Lung (tissue), 11 donors: ENCODE measurements at regions not wholly inside any gene's neighbourhood (a gene's known extent, or its start where the extent isn't known, plus 50 kb on each side); places are given as distances from the start of the nearest gene placed in this dataset.

Source experiments
- ATAC-seq: fragments of 200-7000 bp; cut with Tn5 transposase; one replicate; pipeline ENCODE4 v1.9.1; 2020; ENCODE audit warnings: moderate number of reproducible peaks; ENCODE audit not compliant: insufficient read depth, low FRiP score
- DNase-seq, 3 donors: peaks; one replicate each; pipeline ENCODE4 v3.0.0-alpha.2; 2013 to 2017
- H3K27ac ChIP-seq, 2 donors: one replicate each; pipeline ENCODE4 v1.5.1; 2013; ENCODE audit warnings: mild to moderate bottlenecking in 2 of 2, moderate library complexity in 2 of 2, control low read depth in 1 of 2, inconsistent platforms in 1 of 2, low read depth in 1 of 2, low read length in 1 of 2
- H3K27me3 ChIP-seq, 3 donors: one replicate each; pipeline ENCODE4 v1.5.1; 2013; ENCODE audit warnings: low read length in 2 of 3; ENCODE audit not compliant: control insufficient read depth in 3 of 3, insufficient read depth in 3 of 3
- H3K36me3 ChIP-seq, 4 donors: one replicate each; pipeline ENCODE4 v1.5.1; 2013; ENCODE audit warnings: low read length in 4 of 4, mild to moderate bottlenecking in 1 of 4, moderate library complexity in 1 of 4; ENCODE audit not compliant: control insufficient read depth in 4 of 4, insufficient read depth in 4 of 4
- H3K4me1 ChIP-seq, 5 donors: one replicate each; pipeline ENCODE4 v1.5.1; 2013; ENCODE audit warnings: low read length in 5 of 5, mild to moderate bottlenecking in 2 of 5, moderate library complexity in 1 of 5; ENCODE audit not compliant: control insufficient read depth in 5 of 5, insufficient read depth in 5 of 5
- H3K4me3 ChIP-seq: one replicate; pipeline ENCODE4 v1.5.1; 2013; ENCODE audit warnings: mild to moderate bottlenecking, control low read depth, moderate library complexity
- H3K9ac ChIP-seq, 2 donors: one replicate each; pipeline ENCODE4 v1.5.1; 2013; ENCODE audit warnings: low read length in 2 of 2, control low read depth in 1 of 2; ENCODE audit not compliant: insufficient read depth in 1 of 2
- H3K9me3 ChIP-seq, 4 donors: one replicate each; pipeline ENCODE4 v1.5.1; 2013; ENCODE audit warnings: low read length in 3 of 4, mild to moderate bottlenecking in 1 of 4, moderate library complexity in 1 of 4; ENCODE audit not compliant: control insufficient read depth in 4 of 4, insufficient read depth in 3 of 4
- CTCF ChIP-seq: IDR thresholded peaks from 2 replicates; pipeline ENCODE4 v1.5.1; 2012; ENCODE audit warnings: mild to moderate bottlenecking; ENCODE audit errors: control extremely low read depth, extremely low read depth
- WGBS, 2 donors: extraction: QIAGEN DNeasy Blood & Tissue Kit; methylation state at CpG; one replicate each; pipeline ENCODE4 v1.1.7; 2013; 5-methylcytosine and 5-hydroxymethylcytosine counted together
- donor health status: control.
- donor health status: control.
- donor health status: Bipolar disorder and iron deficiency.
- donor health status: healthy.
- donor health status: DM: yes; HTN: yes; CAD: no.

- no peaks in the 10 kb centered on the region for H3K36me3 ChIP-seq
- 27 to 57% methylated on average over 36 of the region's 36 CpGs for WGBS, 2 donors
- no peak for ATAC-seq
- H3K27ac ChIP-seq = peak overlapping the region in 1 of 2 donors; percentile 82
- no peaks in the 10 kb centered on the region for H3K9me3 ChIP-seq
- peaks cover 0 to 11% (median 1%) of the 10 kb centered on the region in 5 donors for H3K4me1 ChIP-seq
- no peak overlapping the region for H3K4me3 ChIP-seq
- no peak for TF ChIP-seq CTCF
- H3K9ac ChIP-seq = peak overlapping the region in 1 of 2 donors; percentile 56
- no peaks in the 10 kb centered on the region for H3K27me3 ChIP-seq
- peak; percentile 29 to 65 (median 62) for DNase-seq
These were observed 55.2 kb downstream of the FOS start for GRCh38 chr14:75333606-75334548.

- DNase-seq = peak; percentile 35 to 64 (median 61)
- peaks cover 0 to 11% (median 1%) of the 10 kb centered on the region in 5 donors for H3K4me1 ChIP-seq
- H3K4me3 ChIP-seq = no peak overlapping the region
- no peaks in the 10 kb centered on the region for H3K36me3 ChIP-seq
- peak overlapping the region in 1 of 2 donors; percentile 56 for H3K9ac ChIP-seq
- no peak for TF ChIP-seq CTCF
- no peaks in the 10 kb centered on the region for H3K27me3 ChIP-seq
- WGBS, 2 donors = 39 to 54% methylated on average over 10 of the region's 10 CpGs
- H3K27ac ChIP-seq = peak overlapping the region in 1 of 2 donors; percentile 82
- no peaks in the 10 kb centered on the region for H3K9me3 ChIP-seq
- ATAC-seq = no peak
These were observed 56.0 kb downstream of the FOS start for GRCh38 chr14:75334549-75335051.

- H3K27me3 ChIP-seq = no peaks in the 10 kb centered on the region
- DNase-seq (no peak), ATAC-seq (no peak)
- H3K9me3 ChIP-seq = peaks cover 0 to 2% (median 0%) of the 10 kb centered on the region in 4 donors
- no peak overlapping the region for H3K4me3 ChIP-seq
- no peak overlapping the region for H3K9ac ChIP-seq
- no peak overlapping the region for H3K27ac ChIP-seq
- no peaks in the 10 kb centered on the region for H3K36me3 ChIP-seq
- 47 to 72% methylated on average over 6 of the region's 6 CpGs for WGBS, 2 donors
- H3K4me1 ChIP-seq = peaks cover 0 to 20% (median 1%) of the 10 kb centered on the region in 5 donors
- TF ChIP-seq CTCF = no peak
These were observed 56.9 kb downstream of the FOS start for GRCh38 chr14:75335571-75335970.
